ENCODE measurements at regions not wholly inside any gene's neighbourhood (a gene's known extent, or its start where the extent isn't known, plus 50 kb on each side); places are given as distances from the start of the nearest gene placed in this dataset.

DNA sequence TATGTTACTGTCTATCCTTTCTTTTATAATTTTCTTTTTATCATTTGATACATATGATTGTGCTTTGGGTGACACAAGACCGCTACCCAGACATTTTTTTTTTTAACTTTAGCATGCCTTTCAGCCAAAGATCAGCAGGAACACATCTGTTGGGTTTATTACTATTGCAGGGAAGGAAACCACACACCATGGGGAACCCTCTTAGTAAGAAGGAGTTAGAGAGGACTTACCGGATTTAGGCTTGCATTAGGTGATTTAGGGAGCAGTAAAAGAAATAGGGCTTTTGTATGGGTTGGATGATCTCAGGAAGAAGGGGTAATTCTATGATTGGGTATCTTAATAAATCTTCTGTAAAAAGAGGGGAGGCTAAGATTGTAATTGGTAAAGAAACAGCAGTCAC lies 138.2 kb downstream of the SNX18 start:
- ATAC-seq (ENCODE audit: poor library complexity): no peak
- no peak for DNase-seq
- intact Hi-C loops (cut with DNase I): loop anchor here (5.0 kb wide), 1 partner anchor 128 kb away; no protein-coding TSS in a partner anchor

DNA sequence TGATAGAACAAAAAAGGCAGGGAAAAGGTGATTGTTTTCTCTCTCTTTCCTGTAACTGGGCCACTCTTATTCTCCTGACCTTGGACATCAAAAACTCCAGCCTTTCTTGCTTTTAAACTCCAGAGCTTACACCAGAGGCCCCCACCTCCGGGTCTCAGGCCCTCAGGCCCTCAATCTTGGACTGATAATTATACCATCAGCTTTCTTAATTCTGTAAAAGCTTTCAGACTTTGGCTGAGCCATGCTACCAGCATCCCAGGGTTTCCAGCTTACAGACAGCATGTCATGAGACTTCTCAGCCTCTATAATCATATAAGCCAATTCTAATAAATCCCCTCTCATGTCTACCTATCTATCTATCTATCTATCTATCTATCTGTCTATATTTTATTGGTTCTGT lies 137.7 kb downstream of the SNX18 start:
- intact Hi-C loops (cut with DNase I): loop anchor here (5.0 kb wide), 1 partner anchor 128 kb away; no protein-coding TSS in a partner anchor
- DNase-seq: no peak
- ATAC-seq (ENCODE audit: poor library complexity): no peak

DNA sequence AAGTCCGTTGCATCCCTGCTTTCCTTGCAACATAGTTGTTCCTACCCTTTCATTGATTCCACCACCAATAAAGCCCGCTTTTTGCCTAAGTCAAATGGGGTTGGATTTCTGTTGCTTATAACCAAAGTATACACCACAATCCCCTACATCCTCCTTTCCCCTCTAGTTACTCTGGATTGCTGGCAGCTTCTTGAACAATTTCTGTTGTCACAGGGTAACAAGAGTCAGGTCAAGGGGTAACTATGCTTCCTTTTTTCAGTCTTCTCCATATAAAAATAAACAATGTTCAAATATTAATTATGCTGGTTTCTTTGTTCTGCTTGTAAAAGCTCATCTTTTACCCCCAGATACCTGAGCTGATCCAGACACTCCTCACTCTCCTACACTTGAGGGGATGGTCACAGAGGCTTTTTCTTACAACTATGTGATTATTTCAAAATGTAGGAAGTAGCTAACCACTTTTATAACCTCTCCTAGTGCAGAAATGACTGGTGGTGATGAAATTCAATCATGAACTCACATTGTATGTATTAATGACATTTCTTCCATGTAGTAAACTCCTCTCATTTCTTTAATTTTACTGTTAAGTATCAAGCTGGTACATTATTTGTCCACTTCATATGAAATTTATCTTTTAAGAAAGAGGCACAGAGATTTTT lies 136.5 kb downstream of the SNX18 start:
- ATAC-seq (ENCODE audit: poor library complexity) (no peak), DNase-seq (no peak)
- intact Hi-C loops (cut with DNase I): no loop called here

DNA sequence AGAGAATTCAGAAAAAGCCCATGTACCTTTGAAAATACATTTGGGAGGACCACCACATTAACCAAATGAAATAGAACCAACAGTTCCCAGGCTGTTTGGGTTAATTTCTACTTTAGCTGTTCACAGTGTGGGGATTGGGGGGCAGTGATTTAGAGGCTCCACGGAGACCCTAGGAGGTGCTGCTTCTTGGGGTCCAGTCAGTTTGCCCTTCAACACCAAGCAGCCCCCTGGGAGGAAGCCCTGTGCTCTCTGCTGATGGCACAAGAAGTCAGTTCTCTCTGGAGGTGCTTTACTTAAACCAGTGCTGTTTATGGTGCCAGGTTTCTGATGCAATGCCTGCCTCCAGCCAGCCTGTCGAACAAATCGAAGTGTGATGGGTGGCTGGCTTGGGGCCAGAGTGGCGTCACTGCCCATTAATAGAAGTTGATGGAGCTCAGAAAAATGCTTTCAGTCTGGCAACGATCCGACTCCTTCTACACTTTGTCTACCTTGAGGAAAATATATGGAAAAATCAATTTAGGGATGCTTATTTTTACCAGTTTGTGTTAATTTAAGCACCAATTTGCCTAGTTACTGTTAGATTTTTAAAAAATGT lies 134.0 kb downstream of the SNX18 start:
- peak; percentile 52 for ATAC-seq (ENCODE audit: poor library complexity)
- intact Hi-C loops (cut with DNase I): no loop called here

DNA sequence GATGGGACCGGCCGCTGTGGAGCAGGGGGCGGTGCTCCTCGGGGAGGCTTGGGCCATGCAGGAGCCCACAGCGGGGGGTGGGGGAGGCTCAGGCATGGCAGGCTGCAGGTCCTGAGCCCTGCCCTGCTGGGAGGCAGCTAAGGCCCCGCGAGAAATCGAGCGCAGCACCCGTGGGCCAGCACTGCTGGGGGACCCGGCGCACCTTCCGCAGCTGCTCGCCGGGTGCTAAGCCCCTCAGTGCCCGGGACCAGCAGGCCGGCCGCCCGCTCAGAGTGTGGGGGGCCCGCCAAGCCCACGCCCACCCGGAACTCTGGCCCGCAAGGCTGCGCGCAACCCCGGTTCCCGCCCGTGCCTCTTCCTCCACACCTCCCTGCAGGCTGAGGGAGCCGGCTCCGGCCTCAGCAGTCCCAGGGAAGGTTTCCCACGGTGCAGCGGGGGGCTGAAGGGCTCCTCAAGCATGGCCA lies 131.5 kb downstream of the SNX18 start:
- no peak for DNase-seq
- intact Hi-C loops (cut with DNase I): no loop called here
- no peak for ATAC-seq (ENCODE audit: poor library complexity)

More for the DNA sequence above, 134.0 kb downstream of the SNX18 start:
- DNase-seq: peak; percentile 88

DNA sequence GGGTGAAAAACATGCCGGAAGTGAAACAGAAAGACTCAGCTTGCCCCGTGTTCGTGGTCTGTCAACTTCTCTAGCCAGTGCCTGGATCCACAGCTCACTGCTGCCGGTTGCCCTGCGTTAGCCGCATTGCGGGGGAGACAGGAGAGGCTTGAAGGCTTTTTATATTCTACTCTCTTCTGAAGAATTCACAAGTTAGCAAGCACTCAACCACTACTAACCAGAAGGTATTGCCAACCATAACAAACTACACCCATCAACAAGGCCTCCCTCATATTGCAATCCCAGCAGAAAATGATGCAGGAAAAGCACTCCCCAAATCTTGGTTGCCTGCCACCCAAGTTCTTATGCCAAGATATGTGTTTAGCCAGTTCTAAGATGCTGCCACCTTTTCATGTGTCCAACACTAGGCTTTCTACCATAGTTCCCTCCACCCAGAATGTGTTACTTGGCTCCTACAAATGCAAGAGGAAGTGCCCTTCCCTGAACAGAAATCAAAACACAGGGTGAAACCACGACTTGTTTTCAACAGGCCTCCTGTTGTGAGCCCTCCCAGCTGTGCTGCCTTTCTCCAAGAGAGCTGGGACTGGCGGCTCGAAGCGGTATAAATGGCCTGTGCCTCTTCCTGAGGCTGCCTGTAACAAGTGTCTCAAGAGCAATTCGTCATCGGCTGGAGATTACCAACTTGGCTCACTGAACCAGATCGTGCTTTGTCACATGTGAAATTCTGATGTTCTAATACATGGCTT lies 129.0 kb downstream of the SNX18 start:
- peak; percentile 96 for ATAC-seq (ENCODE audit: poor library complexity)
- intact Hi-C loops (cut with DNase I): no loop called here

DNA sequence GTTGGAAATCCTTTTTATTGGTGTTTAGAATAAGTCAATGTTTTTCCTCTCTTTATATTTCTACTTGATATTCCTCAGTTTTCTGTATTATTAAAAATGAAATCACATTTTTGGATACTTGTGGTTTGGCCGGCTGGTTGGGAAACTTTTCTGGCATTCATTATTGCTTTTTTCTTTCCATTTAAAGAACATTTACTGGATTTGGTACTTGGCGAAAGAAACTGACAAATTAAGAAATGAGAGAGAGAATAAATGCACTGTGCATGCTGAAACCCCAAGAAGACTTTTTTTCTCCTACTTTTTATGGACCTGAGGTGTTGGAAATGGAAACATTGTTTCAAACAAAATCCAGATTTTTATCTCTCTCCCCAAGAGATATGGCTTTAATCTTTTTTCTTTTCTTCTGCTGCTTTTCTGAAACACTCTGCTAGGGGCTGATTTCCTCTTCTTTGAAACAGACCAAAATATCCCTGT lies 128.4 kb downstream of the SNX18 start:
- intact Hi-C loops (cut with DNase I): no loop called here
- ATAC-seq (ENCODE audit: poor library complexity): peak; percentile 33
- no peak for DNase-seq

More for the DNA sequence above, 129.0 kb downstream of the SNX18 start:
- peak; percentile 92 for DNase-seq

DNA sequence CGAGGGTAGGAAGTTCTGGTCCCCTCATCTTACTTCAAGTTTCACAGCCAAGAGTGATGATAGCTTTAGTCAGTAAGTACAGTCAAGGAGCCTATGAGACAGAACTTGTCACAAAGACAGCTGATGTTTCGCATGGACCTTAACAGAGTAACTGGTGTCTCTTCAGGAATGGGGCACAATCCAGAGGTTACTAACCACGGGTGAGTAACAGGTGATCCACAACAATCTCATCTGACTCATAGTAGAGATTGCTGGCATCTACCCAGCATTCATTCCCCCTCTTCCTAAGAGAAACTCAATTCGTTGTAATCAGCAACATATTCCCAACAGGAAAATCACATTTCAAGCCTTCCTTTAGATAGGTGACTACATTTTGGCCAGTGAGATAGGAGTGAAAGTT lies 126.7 kb downstream of the SNX18 start:
- ATAC-seq (ENCODE audit: poor library complexity): no peak
- intact Hi-C loops (cut with DNase I): no loop called here
- DNase-seq: no peak

DNA sequence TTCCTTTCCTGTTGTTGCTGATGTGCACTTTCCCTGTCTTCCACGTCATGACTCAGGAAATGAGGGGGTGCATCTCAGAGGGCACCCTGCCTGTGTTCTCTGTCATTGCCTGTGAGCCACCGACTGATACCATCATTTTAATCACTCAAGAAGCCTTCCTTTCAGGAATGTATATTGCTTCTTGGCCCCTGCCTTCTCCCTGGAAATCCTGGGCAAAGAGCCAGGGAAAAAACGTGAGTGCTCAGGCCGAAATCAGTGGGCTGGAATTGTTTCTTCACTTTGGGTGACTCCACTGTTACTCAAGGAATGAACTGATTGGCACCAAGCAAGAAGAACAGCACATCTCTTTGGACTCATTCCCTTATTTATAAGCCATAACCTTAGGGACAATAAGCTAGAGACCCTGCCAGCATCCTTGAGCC lies 126.1 kb downstream of the SNX18 start:
- ATAC-seq (ENCODE audit: poor library complexity) (no peak), DNase-seq (no peak)
- intact Hi-C loops (cut with DNase I): no loop called here

DNA sequence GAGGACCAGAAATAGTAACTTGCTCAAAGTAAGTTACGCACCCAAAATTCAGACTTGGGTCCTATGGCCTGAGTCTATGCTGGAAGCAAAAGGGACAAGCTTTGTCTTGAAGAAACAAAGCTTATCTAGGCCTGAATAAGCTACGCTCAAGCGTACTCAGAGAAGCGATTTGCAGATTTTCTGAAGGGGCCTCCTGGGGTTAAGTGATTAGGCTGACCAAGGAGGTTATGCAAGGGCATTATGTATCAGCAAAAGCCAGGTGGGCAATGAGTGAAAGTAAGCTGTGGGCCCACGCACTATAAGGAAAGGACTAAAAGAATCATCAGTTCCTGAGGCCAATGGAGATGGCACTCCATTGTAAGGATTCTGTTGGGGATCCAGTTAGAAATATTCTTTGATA lies 122.1 kb downstream of the SNX18 start:
- ATAC-seq (ENCODE audit: poor library complexity) (no peak), DNase-seq (no peak)
- intact Hi-C loops (cut with DNase I): no loop called here

DNA sequence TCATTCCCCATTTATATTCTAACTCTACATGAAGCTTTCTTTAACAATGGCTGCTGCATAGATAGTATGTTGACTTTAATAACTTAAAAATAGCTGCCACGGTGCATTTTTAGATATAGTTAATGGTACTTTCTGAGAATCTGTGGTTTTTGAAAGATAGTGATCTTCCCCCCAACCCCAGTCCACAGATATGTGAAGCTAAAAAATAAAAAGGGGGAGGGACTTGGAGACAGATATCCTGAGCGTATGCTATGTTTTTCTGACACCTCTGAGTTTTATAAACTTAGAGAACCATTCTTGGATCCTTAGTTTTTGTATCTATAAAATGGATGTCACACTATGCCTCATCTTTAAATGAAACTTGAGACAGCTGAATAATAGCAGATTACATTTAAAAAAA lies 120.5 kb downstream of the SNX18 start:
- ATAC-seq (ENCODE audit: poor library complexity) (no peak), DNase-seq (no peak)
- intact Hi-C loops (cut with DNase I): no loop called here

DNA sequence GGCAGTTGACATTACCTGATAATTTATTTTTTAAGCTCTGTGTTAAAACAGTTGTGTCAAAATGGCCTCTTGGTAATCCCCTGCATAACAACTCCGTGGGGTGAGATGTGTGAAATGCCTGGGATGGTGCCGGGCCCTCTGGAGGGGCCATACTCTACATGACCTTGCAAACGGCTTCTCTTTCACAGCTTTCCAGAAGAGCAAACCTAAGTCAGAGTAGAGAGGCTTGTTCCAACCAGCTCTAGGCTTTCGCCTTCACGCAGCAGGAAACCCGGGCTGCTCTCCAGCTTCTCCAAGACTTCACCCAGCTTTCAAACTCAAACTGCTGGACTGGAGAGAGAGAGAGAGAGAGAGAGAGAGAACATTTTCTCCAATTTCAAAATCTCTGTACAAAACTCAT lies 120.1 kb downstream of the SNX18 start:
- intact Hi-C loops (cut with DNase I): no loop called here
- ATAC-seq (ENCODE audit: poor library complexity) (peak; percentile 68), DNase-seq (peak; percentile 68)

DNA sequence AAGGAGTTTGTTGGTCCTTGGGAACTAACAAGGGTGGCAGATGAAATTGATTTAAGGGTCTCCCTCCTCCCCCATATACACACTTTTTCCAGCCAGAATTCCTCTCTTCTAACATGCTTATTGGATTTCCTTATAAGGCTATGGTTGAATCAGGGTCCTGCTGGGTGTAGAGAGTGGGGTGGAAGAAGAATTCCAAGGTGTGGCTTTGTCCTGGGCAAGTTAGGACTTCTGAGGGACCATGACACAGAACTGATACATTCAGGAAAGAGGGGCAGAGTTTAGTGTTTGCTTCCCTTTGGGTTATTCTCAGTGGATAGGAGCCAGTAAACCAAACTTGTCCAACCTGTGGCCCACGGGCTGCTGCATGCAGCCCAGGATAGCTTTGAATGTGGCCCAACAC lies 116.5 kb downstream of the SNX18 start:
- DNase-seq: no peak
- ATAC-seq (ENCODE audit: poor library complexity): no peak
- intact Hi-C loops (cut with DNase I): no loop called here

DNA sequence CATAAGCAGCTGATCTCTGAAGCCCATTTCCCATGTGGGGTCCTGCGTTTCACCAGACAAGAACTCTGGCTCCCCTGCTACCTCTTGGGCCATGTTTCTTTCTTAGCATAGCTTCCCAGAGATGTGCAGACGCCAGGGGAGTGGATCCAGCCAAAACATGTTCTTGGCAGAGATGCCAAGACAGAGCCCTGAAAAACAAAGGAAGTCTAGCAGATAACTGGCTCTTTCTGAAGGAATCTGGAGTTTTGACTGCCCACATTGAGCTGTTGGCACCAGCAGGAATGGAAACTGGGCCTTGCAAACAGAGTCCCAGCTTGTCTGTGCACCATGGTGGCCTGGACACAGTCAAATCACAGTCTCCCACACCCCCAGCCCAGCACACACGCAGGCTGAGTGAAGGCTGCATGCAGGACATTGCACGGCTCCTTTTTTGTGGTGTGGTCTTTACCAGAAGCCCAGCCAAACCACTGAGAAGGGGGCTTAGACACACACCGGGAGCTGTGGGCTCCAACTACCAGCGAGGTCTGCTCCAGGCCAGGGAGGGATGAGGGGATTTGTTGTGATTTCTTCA lies 114.7 kb downstream of the SNX18 start:
- intact Hi-C loops (cut with DNase I): no loop called here
- ATAC-seq (ENCODE audit: poor library complexity): peak; percentile 34
- peak; percentile 42 for DNase-seq

DNA sequence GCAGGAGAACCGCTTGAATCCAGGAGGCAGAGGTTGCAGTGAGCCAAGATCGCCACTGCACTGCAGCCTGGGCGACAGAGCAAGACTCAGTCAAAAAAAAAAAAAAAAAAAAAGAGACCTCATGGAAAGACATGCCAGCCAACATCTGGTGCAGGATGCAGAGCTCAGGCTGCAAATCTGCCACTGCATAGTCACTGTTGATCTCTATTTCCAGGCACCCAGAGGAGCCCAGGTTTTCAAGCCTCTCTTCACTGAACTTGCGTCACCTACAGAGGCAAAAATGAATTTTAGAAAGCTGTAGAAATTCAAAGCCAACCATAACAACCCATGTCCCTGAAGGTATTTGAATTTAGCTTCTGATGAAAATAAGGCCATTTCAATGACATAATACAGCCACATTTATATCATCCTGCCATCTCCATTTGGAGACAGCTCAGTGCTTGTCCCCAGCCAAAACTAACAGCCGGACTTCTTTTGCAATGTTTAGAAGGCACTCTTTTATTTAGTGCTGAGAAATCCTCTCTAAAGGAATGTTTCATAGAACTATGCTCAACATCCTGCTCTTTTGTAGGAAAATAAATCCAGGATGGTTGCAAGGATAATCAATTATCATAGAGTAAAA lies 113.3 kb downstream of the SNX18 start:
- DNase-seq: no peak
- ATAC-seq (ENCODE audit: poor library complexity): peak; percentile 88
- intact Hi-C loops (cut with DNase I): no loop called here

DNA sequence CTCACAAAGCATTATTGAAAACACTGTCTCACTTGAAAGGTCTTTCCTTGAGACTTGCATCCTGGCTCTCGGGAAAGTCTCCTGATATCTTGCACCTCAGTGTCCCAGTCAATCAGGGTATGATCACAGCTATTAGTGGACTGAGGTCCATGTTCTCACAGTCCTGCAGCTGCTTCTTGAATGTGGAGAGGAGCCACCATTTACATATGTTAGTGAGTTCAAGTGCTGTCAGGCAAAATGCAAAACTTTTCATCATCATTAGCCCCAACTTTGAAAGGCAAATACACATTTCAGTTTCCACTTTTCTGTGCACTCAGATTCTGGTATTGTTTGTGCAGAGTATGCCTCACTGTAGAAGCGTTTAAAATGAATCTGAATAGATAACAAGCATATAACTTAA lies 111.6 kb downstream of the SNX18 start:
- intact Hi-C loops (cut with DNase I): no loop called here
- DNase-seq: no peak
- ATAC-seq (ENCODE audit: poor library complexity): no peak

DNA sequence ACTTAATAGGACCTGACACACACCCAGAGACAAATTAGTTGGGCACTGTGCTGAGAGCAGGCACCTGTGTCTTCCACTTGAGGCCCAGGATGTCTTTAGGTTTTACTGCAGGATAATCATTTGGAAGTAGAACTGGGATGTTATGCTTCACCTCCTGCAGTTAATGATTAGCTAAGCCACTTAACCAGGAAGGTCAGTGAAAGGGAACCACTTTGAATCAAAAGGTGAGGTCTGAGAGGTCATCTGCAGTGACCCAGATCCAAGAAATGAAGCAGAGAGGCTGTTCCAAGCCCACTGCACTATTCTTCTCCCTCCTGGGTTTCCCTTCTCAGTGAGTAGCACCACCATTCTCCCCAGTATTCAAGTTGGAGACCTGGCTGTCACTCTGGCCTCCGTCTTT lies 110.5 kb downstream of the SNX18 start:
- no peak for DNase-seq
- intact Hi-C loops (cut with DNase I): no loop called here
- ATAC-seq (ENCODE audit: poor library complexity): no peak

DNA sequence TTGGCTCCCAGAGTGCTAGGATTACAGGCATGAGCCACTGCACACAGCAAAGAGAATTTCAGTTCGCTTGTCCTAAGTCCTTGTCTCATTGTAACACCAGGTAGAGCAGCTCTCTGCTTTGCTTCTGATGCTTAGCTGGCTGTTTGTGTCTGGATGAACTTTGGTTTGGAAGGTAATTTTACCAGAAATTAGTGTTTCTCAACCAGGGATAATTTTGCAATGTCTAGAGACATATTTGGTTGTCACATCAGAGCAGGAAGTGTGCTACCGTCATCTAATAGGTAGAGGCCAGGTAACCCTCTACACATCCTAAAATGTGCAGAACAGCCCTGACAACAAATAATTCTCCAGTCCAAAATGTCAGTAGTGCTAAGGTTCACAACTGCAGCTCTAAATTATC lies 108.8 kb downstream of the SNX18 start:
- no peak for ATAC-seq (ENCODE audit: poor library complexity)
- intact Hi-C loops (cut with DNase I): no loop called here
- DNase-seq: no peak

Measured in Right ventricle myocardium superior (tissue), 1 donor.